ENCODE measurements at regions not wholly inside any gene's neighbourhood (a gene's known extent, or its start where the extent isn't known, plus 50 kb on each side); places are given as distances from the start of the nearest gene placed in this dataset.

- no peak overlapping the region for H3K27ac ChIP-seq (ENCODE audit: low read depth, low read length, poor library complexity, severe bottlenecking)
- no peak overlapping the region for H3K4me3 ChIP-seq (ENCODE audit: low read depth, low read length, poor library complexity, severe bottlenecking)
- no TSS peak for BruUV-seq (replicated peaks)
- TF ChIP-seq CTCF (conservative IDR thresholded peaks at IDR 0.05; ENCODE audit: low read depth, low read length) (no peak), EZH2 (IDR thresholded peaks at IDR 0.05; ENCODE audit: borderline replicate concordance, low read depth, low read length, poor library complexity, severe bottlenecking) (no peak)
- H3K4me1 ChIP-seq (ENCODE audit: insufficient read depth, low read length, poor library complexity, severe bottlenecking): no peaks in the 10 kb centered on the region
- no peak for DNase-seq (ENCODE audit: low spot score)
- intact Hi-C loops (cut with micrococcal nuclease; ENCODE audit: unreplicated experiment): no loop called here
- no peaks in the 10 kb centered on the region for H3K27me3 ChIP-seq (replicated peaks; ENCODE audit: insufficient read depth, low read depth, low read length, poor library complexity)
- H3K9me3 ChIP-seq (ENCODE audit: low read depth, low read length, poor library complexity, severe bottlenecking): no peaks in the 10 kb centered on the region
- H3K36me3 ChIP-seq (ENCODE audit: insufficient read depth, low read length, poor library complexity, severe bottlenecking): no peaks in the 10 kb centered on the region
- POLR2A ChIA-PET (ENCODE audit: low non-redundant PET): no interaction called here
- CTCF ChIA-PET: no interaction called here
These were observed 311.2 kb upstream of the CRIM1 start for GRCh38 chr2:36044411-36044810.

- Histone ChIP-seq H3K4me3 (ENCODE audit: low read depth, low read length, poor library complexity, severe bottlenecking) (no peak overlapping the region), H3K27ac (ENCODE audit: low read depth, low read length, poor library complexity, severe bottlenecking) (no peak overlapping the region), H3K4me1 (ENCODE audit: insufficient read depth, low read length, poor library complexity, severe bottlenecking) (no peaks in the 10 kb centered on the region), H3K36me3 (ENCODE audit: insufficient read depth, low read length, poor library complexity, severe bottlenecking) (no peaks in the 10 kb centered on the region), H3K27me3 (replicated peaks; ENCODE audit: insufficient read depth, low read depth, low read length, poor library complexity) (no peaks in the 10 kb centered on the region), H3K9me3 (ENCODE audit: low read depth, low read length, poor library complexity, severe bottlenecking) (no peaks in the 10 kb centered on the region)
- BruUV-seq (replicated peaks): no TSS peak
- no peak for DNase-seq (ENCODE audit: low spot score)
- CTCF ChIA-PET: no interaction called here
- POLR2A ChIA-PET (ENCODE audit: low non-redundant PET): no interaction called here
- no peak for TF ChIP-seq EZH2 (IDR thresholded peaks at IDR 0.05; ENCODE audit: borderline replicate concordance, low read depth, low read length, poor library complexity, severe bottlenecking)
- no peak for TF ChIP-seq CTCF (conservative IDR thresholded peaks at IDR 0.05; ENCODE audit: low read depth, low read length)
- intact Hi-C loops (cut with micrococcal nuclease; ENCODE audit: unreplicated experiment): no loop called here
These were observed 320.4 kb upstream of the CRIM1 start for GRCh38 chr2:36035137-36035536.

- TF ChIP-seq CTCF (conservative IDR thresholded peaks at IDR 0.05; ENCODE audit: low read depth, low read length) (no peak), EZH2 (IDR thresholded peaks at IDR 0.05; ENCODE audit: borderline replicate concordance, low read depth, low read length, poor library complexity, severe bottlenecking) (no peak)
- POLR2A ChIA-PET (ENCODE audit: low non-redundant PET): no interaction called here
- Histone ChIP-seq H3K9me3 (ENCODE audit: low read depth, low read length, poor library complexity, severe bottlenecking) (no peaks in the 10 kb centered on the region), H3K4me3 (ENCODE audit: low read depth, low read length, poor library complexity, severe bottlenecking) (no peak overlapping the region), H3K36me3 (ENCODE audit: insufficient read depth, low read length, poor library complexity, severe bottlenecking) (no peaks in the 10 kb centered on the region), H3K27me3 (replicated peaks; ENCODE audit: insufficient read depth, low read depth, low read length, poor library complexity) (no peaks in the 10 kb centered on the region), H3K27ac (ENCODE audit: low read depth, low read length, poor library complexity, severe bottlenecking) (no peak overlapping the region), H3K4me1 (ENCODE audit: insufficient read depth, low read length, poor library complexity, severe bottlenecking) (no peaks in the 10 kb centered on the region)
- CTCF ChIA-PET: no interaction called here
- intact Hi-C loops (cut with micrococcal nuclease; ENCODE audit: unreplicated experiment): no loop called here
- BruUV-seq (replicated peaks): no TSS peak
- no peak for DNase-seq (ENCODE audit: low spot score)
These were observed 323.5 kb upstream of the CRIM1 start for GRCh38 chr2:36032046-36032445.
